GM18519 (cell line): ENCODE measurements at regions not wholly inside any gene's neighbourhood (a gene's known extent, or its start where the extent isn't known, plus 50 kb on each side); places are given as distances from the start of the nearest gene placed in this dataset.

Experiments used
- ATAC-seq: cut with Tn5 transposase; IDR thresholded peaks from one replicate; pipeline ENCODE4 v1.9.1; 2021; ENCODE audit warnings: mild to moderate bottlenecking, moderate library complexity; ENCODE audit not compliant: unreplicated experiment, low FRiP score

DNA sequence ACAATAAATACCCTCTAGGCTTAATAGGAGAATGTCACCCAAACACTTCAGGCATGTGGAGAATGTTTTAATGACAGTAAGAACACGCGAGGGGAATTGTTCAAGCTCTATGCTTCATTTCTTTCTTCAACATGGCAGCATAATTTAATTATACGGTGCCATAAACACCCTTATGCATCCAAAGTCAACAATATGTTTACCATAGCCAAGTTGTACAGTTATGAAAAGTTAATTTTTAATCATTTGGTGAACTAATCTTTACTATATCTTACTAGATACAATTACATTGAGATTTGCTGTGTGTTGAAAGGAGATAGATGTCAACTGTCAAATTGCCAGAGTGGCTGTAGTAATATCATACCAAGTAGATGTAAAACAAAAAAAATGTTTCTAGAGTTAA, 185.9 kb upstream of the NBEA start:
- no peak for ATAC-seq

DNA sequence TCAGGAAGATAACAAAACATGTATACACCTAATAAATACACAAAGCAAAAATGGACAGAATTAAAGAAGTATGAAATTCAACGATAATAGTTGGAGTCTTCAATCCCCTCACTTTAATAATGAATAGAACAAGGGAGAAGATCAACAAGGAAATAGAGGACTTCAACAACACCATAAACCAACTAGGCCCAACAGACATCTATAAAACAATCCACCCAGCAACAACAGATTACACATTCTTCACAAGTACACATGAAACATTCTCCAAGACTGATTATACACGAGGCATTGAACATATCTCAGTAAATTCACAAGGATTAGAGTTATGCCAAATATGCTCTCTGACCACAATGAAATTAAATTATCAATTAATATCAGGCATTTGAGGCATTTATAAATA, 185.5 kb upstream of the NBEA start:
- ATAC-seq = no peak

DNA sequence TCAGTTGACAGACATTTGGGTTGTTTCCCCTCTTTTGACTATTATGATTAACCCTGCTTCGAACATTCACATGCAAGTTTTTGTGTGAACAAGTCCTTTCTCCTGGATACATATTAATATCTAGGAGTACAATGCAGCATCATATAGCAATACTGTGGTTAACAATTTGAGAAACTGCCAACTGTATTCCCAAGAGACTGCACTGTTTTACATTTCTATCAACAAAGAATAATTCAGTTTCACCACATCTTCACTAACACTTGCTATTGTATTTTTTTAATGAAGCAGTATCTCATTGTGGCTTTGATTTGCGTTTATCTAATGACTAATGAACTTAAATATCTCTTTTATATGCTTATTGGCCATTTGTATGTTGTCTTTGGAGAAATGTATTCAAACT, 184.6 kb upstream of the NBEA start:
- no peak for ATAC-seq

DNA sequence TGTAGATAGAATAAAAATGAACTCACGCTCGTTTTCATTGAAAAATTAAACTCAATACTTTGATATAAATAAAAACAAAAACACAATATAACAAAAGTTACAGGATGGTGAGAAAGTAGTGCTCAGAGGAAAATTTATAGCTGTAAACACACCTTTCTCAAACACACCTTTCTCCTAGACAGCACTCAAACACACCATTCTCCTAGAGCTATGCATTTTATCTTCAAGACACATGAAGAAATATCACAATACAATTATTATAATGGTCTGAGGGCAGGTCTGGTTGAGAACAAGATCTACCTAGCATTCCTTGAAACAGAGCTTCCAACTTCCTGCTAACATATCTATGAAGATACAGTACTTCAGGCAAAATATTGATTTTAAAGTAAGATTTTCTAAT, 183.4 kb upstream of the NBEA start:
- no peak for ATAC-seq

DNA sequence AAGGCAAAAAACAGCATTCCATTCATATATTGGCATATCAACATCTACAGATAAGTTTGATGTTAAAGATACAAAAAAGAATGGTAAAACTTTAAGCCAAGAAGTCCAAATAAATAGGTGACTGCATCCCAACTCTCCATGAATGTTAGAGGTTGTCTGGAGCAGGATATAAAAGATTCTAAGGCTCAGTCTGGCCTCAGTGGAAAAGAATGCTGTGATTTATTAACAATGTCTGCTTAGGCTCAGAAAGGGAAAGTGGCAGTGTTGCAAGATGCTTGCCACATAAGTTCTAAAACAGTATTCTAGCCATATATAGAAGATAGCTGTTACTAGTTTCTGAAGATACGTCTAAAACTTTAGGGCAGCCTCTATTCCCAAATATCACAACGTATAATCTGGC, 179.8 kb upstream of the NBEA start:
- ATAC-seq = no peak

DNA sequence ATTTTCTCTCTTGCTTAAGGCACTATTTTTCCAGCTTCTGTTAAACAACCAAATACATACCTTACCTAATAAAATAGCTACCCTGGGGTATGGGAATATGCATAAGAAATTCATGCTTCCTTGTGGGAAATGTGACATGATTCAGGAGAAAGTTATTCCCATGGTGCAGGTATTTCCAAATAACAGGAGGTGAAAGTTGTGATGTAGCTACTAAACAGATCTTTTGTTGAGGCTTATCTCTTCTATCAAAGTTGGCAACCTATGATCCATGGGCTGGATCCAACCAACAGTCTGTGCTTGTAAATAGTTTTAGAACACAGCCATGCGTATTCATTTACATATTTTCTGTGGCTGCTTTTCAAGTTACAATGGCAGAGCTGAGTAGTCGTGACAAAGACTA, 177.8 kb upstream of the NBEA start:
- no peak for ATAC-seq

DNA sequence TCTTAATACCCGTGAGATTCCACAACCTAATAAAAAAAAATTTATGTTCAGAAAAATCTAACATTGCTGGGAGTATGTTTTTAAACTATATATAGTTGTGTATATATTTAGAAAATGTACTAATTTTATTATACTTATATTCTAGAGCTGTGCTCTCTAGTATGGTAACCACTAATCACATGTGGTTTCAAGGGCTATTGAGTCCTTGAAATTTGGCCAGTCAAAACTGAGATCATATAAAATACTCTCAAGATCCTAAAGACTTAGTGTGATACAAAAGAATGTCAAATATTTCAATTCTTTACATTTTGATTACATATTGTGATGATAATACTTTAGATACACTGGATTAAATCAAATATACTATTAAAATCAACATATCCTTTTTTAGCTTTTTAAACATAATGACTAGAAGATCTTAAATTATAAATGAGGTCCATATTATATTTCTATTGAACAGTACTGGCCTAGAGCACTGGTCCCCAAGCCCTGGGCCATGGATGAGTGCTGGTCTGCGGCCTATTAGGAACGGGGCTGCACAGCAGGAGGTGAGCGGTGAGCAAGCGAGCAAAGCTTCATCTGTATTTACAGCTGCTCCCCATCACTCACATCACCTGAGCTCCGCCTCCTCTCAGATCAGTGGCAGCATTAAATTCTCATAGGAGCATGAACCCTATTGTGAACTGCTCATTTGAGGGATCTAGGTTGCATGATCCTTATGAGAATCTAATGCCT, 176.5 kb upstream of the NBEA start:
- no peak for ATAC-seq

DNA sequence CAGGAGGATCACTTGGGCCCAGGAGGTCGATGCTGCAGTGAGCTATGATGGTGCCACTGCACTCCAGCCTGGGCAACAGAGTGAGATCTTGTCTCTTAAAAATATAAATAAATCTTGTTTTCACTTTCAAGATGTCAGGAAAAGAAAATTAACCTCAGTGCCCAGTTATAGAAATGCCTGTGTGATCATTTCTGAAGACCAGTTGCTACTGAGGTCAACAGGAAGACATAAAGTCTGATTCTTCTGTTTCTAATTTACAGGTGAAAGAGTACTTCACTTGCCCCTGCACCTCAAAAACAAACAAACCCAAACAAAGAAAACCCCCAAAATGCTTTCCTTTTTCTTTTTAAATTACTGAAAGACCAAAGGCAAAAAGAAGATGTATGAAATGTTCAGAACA, 174.3 kb upstream of the NBEA start:
- ATAC-seq = no peak

DNA sequence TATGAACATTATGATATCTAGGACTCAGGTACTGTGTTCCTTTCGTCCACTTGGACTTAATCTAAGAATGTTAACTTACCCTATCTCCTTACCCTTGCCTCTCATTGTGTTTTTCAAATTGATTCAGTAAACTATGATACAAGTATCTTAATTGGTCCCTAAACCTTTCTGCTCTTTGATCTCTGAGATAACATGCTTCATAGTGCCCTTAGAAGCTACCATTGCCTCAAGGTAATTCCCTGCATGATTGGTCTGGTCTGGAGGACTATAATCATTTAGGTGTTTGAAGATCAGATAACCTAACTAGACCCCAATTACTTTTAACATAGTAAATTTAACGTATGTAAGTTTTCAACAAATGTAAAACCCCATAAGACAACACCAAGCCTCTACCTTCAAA, 169.9 kb upstream of the NBEA start:
- ATAC-seq = no peak

DNA sequence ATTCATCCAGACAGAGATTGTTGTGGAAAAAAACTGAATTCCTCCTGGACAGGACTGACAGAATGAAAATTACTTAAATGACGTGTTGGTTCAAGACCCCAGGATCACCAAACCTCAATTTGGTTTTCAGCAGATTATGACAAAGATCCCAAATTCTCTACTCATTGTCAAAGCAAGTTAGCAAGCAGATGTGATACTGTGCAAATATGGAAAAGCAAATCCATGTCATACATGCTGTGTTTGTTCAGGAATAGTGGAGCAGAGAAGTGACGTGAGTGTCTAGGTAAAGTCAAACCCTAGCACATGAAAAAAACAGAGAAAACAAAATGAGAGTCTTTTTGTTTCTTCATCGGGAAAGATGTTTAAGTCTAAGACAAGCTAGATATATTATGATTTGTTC, 169.2 kb upstream of the NBEA start:
- no peak for ATAC-seq

DNA sequence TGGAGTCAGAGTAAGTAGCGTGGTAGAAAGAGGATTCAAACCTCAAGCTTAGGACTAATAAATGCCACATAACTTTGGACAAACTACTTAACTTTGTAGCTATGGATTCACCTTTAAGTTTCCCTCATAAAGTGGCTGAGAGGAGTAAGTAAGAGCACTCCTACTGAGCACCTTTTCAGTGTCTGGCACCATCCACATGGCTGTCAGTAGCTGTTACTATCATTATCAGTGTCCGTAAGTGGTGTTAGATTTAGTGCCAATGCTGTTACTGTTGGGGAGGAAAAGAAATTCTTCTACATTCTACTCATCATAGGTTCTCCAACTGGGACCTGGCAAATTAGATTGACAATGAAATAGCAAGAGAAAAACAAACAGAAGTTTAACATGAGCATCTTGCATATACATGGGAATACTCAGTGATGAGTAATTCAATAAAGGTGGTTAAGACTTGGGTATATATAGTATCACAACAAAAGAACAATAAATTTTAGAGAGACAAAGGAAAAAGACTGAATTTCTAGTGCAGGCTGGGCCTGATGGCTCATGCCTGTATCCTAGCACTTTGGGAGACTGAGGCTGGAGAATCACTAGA, 165.6 kb upstream of the NBEA start:
- ATAC-seq = no peak

DNA sequence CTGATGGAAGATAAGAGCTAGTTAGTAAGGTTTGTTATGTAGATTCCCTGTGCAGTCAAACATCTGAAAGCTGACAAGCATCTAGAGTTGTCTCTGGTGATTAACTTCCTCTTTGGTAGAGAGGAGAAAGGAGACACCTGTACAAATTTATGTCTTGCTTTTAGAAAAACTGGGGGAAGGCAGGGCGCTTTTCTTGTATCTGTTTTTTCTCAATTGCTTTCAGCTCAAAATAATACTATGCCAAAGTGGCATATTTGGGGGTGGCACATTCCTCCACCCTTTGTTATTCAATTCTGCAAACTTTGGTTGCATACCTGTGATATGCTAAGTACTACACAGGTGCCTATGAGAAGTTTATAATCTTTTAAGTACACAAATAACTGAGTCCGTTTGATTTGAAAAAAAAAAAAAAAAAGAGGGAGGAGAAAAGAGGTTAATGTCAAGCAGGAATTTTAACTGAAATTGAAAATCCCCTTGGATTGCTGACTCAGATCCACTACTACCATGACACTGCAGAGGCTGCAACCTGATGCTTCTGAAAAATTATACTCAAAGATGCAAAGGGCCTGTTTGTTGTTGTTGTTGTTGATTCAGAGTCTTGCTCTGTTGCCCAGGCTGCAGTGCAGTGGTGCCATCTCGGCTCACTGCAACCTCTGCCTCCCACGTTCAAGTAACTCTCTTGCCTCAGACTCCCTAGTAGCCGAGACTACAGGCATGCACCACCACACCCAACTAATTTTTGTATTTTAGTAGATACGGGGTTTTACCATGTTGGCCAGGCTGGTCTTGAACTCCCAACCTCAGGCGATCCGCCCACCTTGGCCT, 164.8 kb upstream of the NBEA start:
- no peak for ATAC-seq

DNA sequence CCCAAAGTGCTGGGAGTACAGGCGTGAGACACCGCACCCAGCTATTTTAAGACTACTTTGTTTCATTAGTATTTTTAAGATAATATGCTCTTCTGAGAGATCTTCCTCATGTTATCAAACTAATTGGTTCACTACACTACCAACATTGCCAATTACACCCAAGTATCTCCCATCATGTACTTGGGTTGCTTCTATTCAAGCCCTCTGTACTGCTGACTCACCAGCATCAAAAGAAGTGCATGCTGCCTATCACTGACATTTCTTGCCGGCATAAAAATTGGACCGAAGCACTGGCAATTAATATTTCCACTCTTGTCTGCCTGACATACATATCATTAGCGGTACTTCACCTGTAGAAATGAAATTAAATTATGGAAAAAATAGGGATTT, 164.2 kb upstream of the NBEA start:
- no peak for ATAC-seq

DNA sequence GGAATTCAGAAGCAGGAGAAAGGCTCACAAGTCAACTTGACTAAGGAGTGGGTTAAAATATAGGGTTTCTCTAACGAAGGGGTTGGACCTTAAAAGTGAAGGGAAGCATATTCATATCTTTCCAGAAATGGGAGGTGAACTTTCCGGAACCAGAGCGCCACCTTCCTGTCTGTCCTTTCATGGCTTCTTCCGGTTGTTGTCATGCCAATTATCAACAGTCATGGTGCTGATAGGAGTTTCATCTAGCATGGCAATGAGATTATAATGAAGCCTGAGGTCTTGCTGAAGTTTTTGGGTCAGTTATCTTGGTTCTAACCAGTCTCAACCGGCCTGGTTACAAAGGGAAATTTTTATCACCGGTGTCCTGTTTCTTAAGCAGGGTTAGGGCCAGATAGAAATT, 162.9 kb upstream of the NBEA start:
- ATAC-seq = no peak

DNA sequence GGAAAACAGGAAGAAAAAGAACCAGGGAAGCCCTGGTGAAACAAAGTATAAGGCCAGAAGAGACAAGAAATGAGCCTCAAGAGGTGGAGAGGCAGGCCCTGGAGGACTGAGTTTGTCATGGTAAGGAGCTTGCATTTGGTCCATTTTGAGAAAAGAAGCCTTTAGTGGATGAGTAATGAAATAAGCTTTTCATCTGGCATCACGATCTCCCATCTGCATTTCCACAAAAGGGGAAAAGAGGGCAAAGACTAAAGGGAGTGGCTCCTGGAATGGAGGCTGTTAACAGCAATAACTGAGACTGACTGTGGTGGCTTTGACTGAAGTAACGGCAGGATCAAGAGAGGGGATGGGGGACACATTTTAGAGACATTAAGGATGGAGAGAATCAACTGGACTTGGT, 148.8 kb upstream of the NBEA start:
- ATAC-seq = no peak

DNA sequence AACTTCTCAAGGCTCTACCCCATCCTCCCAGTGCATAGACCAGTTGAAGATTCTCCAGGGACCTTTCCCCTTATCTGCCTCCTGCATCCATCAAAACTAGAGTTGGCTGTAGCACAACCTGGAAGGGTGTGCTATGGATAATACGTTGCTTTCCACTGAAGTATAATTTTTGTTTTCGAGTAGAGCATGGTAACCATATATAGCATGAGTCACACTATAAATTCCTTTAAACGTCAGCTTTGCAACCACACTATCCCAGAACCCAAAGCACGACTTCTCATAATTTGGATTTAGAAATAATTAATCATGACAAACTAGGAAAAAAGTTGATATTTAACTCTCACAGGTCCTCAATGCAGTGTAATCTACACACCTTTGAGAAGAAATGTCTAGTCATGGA, 138.3 kb upstream of the NBEA start:
- no peak for ATAC-seq

DNA sequence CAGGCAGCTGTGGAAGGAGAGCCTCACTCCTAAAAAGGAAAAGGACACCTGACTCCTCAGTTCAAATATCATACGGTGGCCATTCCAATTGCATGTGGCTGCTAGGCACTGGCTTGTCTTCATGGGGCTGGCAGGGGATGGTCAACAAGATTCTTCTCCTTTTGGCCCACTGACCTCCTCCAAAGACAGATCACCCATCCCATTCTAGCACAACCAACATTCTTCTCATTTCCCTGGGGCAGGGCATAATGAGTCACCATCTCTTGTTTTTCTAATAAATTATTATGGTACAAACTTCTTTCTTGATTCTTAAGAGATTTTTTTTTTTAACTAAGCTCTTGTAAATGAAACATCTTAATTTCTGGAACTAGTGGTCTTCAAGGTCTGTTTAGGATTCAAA, 136.7 kb upstream of the NBEA start:
- ATAC-seq = no peak

DNA sequence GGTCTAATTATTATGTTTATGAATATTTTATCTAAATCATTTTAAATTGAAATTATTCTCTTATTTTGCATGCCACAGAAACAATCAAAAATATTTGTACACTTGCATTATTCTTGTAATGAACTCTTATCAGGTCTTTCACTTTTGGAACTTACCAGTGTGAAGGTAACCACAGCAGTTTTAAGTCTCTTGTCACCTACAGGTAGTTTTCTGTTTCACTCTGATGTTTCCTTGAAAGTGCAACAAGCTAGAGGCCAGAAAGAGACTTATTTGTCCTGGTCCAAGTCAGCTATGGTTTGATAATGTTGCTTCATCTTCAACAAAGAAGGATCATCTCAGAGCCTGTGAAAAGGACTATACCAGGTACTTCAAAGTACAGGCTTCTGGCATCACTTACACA, 133.4 kb upstream of the NBEA start:
- ATAC-seq = no peak

DNA sequence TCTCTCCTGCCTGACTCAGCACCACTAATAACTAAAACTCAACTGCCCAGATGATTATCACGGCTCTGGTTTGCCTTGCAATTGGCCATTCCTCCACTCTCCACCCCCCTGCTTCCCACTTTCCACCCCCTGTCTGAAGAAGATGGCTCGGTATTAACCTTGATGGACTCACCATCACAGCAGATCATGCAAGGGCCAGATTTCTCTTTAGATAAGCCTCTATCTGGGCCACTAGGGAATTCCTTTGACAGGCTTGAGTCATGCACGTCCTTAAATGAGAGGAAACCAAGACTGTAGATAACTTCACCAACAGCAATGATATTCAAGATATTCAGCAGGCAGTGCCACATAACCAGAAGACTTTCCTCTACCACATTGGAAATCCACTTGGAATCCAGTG, 131.1 kb upstream of the NBEA start:
- ATAC-seq = no peak

DNA sequence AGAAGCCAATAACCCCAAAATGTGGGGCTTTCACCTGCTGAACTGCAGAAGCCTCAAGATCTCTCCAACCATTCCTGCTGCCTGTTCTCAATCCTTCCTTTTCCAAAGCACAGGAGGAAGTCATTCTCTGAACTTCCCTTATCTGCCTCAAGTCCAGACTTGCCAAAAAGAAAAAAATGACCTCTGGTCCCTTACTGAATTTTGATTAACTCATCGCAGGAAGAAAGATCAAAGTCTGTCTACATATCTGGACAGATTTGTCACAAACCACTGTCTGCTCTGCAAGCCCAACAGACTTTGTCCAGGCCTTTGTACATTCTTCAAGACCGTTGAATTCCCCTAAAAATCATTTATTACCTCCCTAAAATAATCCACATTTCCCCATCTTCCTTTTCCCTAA, 126.5 kb upstream of the NBEA start:
- ATAC-seq = no peak

DNA sequence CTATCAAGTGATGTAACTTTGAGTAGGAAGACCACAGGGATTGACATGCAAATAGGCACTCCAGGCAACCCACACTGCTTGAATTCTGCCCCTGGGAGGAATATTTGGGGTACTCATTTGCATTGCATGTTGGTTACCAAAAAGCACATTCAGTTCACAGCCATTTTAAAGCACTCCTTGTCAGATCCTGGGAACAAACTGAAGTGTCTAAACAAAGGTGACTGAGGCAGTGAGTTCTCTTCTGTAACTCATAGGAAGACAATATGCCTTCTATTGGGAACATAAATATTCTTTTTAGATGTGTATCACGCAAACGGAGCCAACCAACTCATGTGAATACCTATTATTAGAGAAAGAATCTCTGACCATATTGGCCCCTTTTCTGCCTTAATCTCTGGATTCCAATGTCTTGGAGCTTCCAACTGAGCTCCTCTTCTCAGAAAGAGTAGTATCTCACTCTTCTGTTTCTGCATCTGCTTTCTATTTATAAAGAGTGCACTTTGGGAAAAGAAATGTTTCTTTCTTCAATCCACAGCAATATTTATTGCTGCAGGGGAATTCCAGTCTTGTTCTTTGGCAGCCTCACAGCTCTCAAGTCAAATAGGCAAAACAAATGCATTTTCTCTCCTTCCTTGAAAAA, 125.7 kb upstream of the NBEA start:
- no peak for ATAC-seq
